COR-L47 (cell line): ENCODE measurements at regions not wholly inside any gene's neighbourhood (a gene's known extent, or its start where the extent isn't known, plus 50 kb on each side); places are given as distances from the start of the nearest gene placed in this dataset.
A peak's percentile ranks its signal among the peaks of the same experiment; 100 is the strongest.

ENCODE experiments used
- DNase-seq: peaks from one replicate; lab custom pipeline; 2025; lab: John Stamatoyannopoulos, UW

GRCh38 chr22:46054091-46055073, 77.4 kb upstream of the WNT7B start:
- DNase-seq, result peak; percentile 82

DNA sequence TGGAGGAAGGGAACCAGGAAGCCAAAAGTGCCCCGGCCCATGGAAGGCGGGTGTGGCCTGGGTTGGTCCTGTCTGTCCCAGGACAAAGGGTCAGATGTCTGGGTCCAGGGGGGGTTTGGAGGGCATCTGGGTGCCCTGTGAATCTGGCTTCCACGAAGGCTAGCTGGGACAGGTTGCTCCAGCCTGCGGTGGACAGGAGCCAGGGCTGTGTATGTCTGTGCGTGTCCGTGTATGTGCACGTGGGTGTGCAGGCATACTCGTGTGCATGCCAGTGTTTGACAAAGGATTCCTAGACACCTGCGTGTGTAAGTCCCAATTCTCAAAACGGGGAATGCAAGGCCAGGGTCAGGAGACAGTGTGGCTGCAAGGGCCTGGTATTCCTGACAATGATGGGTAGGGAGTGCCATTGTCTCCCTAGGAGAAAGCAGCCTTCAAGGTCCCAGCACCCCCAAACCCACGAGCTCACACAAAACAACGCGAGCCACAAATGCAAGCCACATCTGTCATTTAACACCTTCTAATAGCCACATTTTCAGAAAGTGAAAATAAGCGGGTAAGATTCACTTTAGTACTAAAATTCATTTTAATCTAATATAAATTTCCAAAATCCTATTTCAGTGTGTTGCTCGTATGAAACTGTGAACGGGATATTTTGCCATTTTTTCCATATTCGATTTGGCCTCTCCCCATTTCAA, 78.4 kb upstream of the WNT7B start:
- DNase-seq, result no peak

DNA sequence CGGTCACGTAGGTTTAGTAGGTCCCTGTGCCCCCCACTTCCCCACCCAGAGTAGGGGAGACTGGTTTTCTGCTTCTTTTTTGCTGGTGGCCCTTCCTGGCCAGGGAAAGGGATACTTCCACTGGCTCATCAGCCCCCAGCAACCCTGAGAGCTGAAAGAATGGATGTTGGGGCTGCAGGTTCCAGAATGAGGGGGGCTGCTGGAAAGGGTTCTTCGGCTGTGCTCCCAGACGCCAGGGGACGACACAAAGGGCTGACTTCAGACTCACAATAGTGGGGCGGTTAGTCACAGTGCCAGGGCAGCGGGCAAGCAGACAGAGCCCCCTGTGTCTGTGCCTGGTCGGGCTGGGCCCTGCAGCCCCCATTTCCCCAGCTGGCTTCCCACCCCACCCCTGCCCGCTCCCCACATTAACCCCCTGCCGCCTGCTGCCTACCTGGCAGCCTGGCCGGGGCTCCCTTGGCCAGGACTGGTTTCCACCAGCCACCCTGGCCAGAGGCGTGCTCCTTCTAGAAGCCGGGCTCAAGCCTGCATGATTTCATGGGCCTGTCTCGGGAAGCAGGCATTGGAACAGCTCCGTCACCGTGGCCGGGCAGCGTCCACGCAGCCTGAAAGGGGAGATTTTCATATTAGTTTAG, 79.1 kb upstream of the WNT7B start:
- no peak for DNase-seq

DNA sequence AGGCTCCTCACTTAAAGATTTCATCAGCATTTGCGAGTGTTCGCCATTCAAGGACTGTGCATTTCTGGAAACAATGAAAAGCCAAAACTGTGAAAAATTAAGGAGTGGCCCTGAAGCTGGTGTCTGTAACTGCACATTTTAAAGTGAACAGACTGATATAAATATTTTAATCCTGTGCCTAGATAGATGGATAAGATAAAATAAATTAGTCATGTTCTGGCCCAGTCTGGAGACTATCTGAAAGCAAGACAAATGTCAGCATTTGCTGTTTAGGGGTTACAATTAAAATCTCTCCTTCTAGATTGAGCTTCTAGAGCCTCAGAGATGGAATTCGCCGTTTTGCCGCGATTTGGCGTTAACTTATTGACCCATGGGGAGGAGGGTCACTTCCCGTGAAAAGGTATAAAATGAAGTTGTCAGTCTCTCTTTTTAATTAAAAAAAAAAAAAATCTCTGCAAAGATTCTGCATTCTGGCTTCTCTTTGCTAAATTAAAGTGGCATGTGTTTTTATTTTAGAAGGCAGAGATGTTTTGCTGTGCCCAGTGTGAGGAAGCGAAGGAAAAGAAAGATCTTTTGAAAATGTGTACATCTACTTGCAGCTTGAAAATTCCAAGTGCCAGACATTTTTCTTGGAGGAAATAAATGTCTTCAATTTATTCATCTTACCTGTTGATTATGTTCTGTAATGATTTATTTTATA, 79.7 kb upstream of the WNT7B start:
- DNase-seq, result no peak

- no peak for DNase-seq
These were observed 80.5 kb upstream of the WNT7B start for GRCh38 chr22:46057246-46058090.

DNA sequence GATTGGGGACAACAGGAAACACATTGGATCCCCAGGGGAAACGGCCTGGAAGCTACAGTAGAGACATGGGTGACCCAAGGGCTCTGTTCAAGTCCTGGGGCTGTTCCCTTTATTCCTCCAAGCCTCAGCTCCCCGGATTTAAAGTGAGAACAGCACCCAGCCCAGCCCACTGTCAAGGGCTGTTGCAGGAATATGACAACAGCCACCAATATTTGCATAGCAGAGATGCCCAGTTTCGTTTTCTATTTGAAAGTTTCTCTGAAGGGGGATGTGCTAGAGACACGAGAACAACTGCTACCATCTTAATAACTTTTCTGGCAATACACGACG, 81.1 kb upstream of the WNT7B start:
- no peak for DNase-seq

GRCh38 chr22:46058591-46059519, 81.9 kb upstream of the WNT7B start:
- DNase-seq, result no peak

GRCh38 chr22:46060292-46061123, 83.5 kb upstream of the WNT7B start:
- DNase-seq, result no peak

DNA sequence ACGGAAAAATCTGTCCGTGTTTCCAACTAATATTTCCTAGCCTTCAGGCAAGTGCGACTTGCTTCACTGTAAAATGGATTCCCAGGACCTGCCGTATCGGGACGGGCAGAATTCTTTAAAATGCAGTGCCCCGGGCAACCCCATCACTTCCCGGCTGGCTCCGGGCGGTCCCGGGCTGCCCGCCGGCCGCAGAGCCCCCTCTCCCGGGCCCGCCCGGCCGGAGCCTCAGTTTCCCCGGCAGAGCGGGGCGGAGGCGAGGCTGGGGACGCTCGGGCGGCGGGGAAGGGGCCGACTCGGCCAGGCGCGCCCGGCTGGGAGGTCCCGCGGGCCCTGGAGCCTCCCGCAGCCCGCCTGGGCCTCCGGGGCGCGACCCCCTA, 84.2 kb upstream of the WNT7B start:
- DNase-seq, result no peak

DNA sequence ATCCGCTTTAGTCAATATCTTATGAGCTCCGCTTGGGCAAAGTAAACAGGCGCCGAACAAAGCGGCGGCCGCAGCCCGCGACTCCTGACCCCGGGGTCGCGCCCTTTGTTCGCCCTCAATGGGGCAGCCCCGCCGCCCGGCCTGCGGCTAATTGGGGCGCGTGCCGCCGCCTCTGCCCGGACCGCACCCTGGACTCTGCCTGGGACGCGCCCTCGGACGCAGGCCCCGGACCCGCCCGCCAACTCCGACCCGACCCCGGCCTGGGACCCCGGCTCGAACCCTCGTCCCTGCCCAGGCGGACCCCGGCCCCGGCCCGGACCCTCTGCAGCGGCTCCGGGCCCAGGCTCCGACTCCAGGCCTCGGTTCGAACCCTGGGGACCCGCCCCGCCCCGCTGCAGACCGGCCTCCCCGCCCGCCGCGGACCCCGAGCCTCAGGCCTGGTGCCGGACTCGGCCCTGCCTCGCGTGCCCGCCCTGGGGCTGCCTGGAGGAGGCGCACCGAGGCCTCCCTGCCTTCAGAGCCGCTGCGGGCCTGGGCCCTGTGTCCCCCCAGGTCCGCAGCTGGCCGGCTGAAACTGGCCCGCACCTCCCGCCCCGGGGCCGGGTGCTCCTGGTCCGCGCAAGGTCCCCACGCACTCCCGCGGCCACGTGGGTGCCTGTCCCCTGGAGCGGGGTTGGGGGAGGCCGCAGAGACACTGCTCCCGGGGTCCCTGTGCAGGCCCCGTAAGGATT, 84.7 kb upstream of the WNT7B start:
- DNase-seq, result no peak

- DNase-seq, result no peak
These were observed 85.3 kb upstream of the WNT7B start for GRCh38 chr22:46062232-46062615.

DNA sequence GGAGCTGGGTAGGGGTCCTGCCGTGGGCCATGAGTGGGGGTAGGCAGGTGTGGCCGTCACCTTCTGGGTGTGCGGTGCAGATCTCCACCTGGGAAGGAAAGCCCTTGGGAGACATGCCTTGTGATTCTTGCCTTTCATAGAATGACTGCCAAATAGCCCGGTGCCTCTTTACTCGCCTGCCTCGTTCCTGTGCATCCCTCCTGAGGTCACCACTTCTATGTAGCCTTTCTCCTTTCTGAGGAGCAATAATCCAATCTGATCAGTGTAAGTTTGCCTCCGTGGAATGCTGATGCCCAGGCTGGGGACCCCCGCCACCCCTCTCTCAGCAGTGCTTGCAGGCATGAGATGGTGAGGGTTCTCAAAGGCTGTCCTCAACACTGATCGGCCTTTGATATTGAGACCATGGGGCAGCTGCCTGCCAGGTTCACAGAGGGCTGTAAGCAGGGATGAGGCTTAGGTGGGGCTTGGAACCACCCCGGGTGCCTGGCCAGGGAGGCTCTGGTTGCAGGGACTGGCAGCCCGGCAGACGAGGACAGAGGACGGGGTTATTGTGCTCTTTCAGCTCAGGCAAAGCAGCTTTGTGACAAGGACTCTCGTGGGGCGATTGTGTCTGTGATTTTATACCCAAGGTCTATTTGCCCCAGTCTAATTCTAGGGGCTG, 86.1 kb upstream of the WNT7B start:
- no peak for DNase-seq

DNA sequence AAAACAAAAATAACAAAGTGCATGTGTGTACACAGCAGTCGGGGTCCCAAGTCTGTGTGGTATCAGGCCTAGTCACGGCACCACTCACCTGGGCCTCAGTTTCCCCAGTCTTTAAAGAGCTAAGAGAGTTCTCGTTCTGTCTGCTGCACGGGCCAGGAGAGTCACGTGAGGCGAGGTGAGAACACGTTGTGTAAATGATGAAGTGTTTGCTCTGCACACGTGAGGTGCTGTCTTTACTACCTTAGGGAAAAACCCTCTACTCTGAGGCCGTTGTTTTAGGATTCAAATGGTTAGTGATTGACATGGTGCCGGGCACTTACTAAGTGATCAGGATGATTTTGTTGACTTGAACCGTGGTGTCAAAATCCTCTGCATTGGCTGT, 86.5 kb upstream of the PPARA start:
- no peak for DNase-seq

- no peak for DNase-seq
These were observed 85.9 kb upstream of the PPARA start for GRCh38 chr22:46064228-46064965.

- DNase-seq, result no peak
These were observed 85.2 kb upstream of the PPARA start for GRCh38 chr22:46064966-46065666.

DNA sequence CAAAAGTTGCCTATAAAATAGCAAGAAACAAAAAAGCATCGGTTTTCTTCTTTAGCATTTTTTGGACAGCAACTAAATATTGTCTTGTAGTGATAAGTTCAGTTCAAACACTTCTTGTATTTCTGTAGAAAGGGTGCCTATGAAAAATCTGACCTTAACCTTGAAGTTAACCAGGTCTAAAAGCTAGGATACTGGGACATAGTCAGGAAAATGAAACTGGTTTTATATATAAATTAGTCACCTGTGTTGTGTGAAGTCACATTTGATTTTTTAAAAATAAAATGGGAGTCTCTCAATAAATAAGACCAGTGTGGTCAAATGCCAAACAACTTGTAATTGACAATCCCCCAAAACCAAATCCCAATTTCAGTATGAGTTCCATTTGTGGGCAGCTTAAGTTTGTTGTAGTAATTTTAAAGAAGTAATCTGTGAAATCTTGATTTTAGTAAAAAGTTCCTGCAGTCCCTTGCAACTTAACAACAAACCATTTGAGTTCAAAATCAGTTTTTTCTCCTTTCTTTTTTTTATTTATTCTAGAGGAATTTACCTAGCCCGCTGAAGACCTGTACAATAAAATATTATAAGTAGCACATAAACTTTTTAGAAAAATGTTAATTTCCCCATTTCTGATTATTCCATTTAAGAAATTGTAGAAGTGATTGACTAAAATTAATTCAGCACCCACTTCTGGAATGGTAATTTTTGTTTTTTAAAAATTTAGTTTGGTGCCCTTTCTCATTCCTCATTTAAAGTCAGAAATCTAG, 84.5 kb upstream of the PPARA start:
- DNase-seq, result no peak
